HCT116 (cell line): ENCODE measurements at regions not wholly inside any gene's neighbourhood (a gene's known extent, or its start where the extent isn't known, plus 50 kb on each side); places are given as distances from the start of the nearest gene placed in this dataset.

Experiments used
- ATAC-seq: fragments of 200-7000 bp; cut with Tn5 transposase; 2 replicates; pipeline ENCODE4 v1.9.1; 2020; ENCODE audit warnings: mild to moderate bottlenecking, moderate library complexity
- BruUV-seq: library from RNA; stranded (reverse); fragments of 400-500 nt; replicated peaks from 2 replicates; lab custom pipeline; 2021; lab: Mats Ljungman, UMichigan
- CTCF ChIA-PET: fragments of 300-600 bp; sonication (Branson Sonifier 250); formaldehyde crosslinking; loops from one replicate; lab custom pipeline; 2021; ENCODE audit warnings: antibody characterized with exemption; lab: Charles Lee
- POLR2A ChIA-PET: fragments of 300-600, 350-600 bp; sonication (Branson Sonifier 250); formaldehyde crosslinking; loops from one replicate; lab custom pipeline; 2021; ENCODE audit warnings: antibody characterized with exemption; lab: Charles Lee
- RAD21 ChIA-PET, 2 experiments: fragments of 300-600 bp; sonication (Branson Sonifier 250); formaldehyde crosslinking; loops; one replicate each; lab custom pipeline; 2023; ENCODE audit warnings: low total read pairs in 2 of 2; ENCODE audit not compliant: uncharacterized antibody in 2 of 2, unreplicated experiment in 2 of 2, low non-redundant PET in 1 of 2; lab: Charles Lee
- DNase-seq: peaks from one replicate; pipeline ENCODE4 v3.0.0-alpha.2; 2010; ENCODE audit warnings: low read depth, low spot score
- H2AFZ ChIP-seq: fragments of 200-600 bp; shearing (Covaris generic), sonication (generic); 2 replicates; pipeline ENCODE4 v1.6.1; 2017; ENCODE audit warnings: low read depth, mixed run types, mixed read lengths, antibody characterized with exemption, low read length; ENCODE audit not compliant: poor library complexity, severe bottlenecking
- H3K27ac ChIP-seq: 2 replicates; pipeline ENCODE4 v1.5.1; 2012; ENCODE audit warnings: low read depth, low read length
- H3K27me3 ChIP-seq: fragments of 200-600 bp; sonication (generic); 2 replicates; pipeline ENCODE4 v1.6.1; 2016; ENCODE audit warnings: mixed run types, low read length, mixed read lengths; ENCODE audit not compliant: insufficient read depth
- H3K36me3 ChIP-seq, 2 experiments: fragments of 200-500 bp in 1 of 2; fragments of 200-600 bp in 1 of 2; sonication (Bioruptor generic) in 1 of 2; sonication (generic) in 1 of 2; 2 replicates each; pipeline versions ENCODE4 v1.5.1 to v1.6.1; 2014 to 2016; ENCODE audit warnings: low read length in 2 of 2, inconsistent platforms in 1 of 2, mixed read lengths in 1 of 2, mixed run types in 1 of 2; ENCODE audit not compliant: insufficient read depth in 2 of 2, control insufficient read depth in 1 of 2
- H3K4me1 ChIP-seq, 2 experiments: fragments of 200-600 bp in 1 of 2; sonication (generic) in 1 of 2; 2 replicates each; pipeline versions ENCODE4 v1.5.1 to v1.6.1; 2012 to 2017; ENCODE audit warnings: low read length in 2 of 2, inconsistent platforms in 1 of 2, mild to moderate bottlenecking in 1 of 2, mixed read lengths in 1 of 2, mixed run types in 1 of 2, moderate library complexity in 1 of 2; ENCODE audit not compliant: insufficient read depth in 2 of 2, control insufficient read depth in 1 of 2
- H3K4me2 ChIP-seq: fragments of 200-600 bp; sonication (generic); 2 replicates; pipeline ENCODE4 v1.6.1; 2017; ENCODE audit warnings: mixed run types, low read length, mixed read lengths
- H3K4me3 ChIP-seq, 2 experiments: fragments of 200-600 bp in 1 of 2; sonication (generic) in 1 of 2; replicated peaks in 1 of 2; 2 replicates each; pipeline ENCODE4 v1.5.1; 2011 to 2016; ENCODE audit warnings: low read length in 2 of 2, control low read depth in 1 of 2, low read depth in 1 of 2, mild to moderate bottlenecking in 1 of 2, mixed read lengths in 1 of 2, mixed run types in 1 of 2
- H3K79me2 ChIP-seq: fragments of 200-600 bp; sonication (generic); 2 replicates; pipeline ENCODE4 v1.6.1; 2017; ENCODE audit warnings: mild to moderate bottlenecking, mixed run types, low read length, moderate library complexity, mixed read lengths; ENCODE audit not compliant: insufficient read depth
- H3K9ac ChIP-seq: fragments of 200-600 bp; sonication (generic); 2 replicates; pipeline ENCODE4 v1.6.1; 2016; ENCODE audit warnings: low read length, mixed read lengths
- H3K9me2 ChIP-seq: fragments of 200-600 bp; sonication (generic), shearing (Covaris generic); 2 replicates; pipeline ENCODE4 v1.6.1; 2017; ENCODE audit warnings: mixed run types, mild to moderate bottlenecking, moderate library complexity; ENCODE audit not compliant: insufficient read depth
- H3K9me3 ChIP-seq, 2 experiments: fragments of 200-500 bp in 1 of 2; fragments of 200-600 bp in 1 of 2; sonication (Bioruptor generic) in 1 of 2; sonication (generic) in 1 of 2; 2 replicates each; pipeline ENCODE4 v1.6.1; 2014 to 2017; ENCODE audit warnings: low read length in 2 of 2, mixed read lengths in 2 of 2, inconsistent platforms in 1 of 2, low read depth in 1 of 2, mild to moderate bottlenecking in 1 of 2, mixed run types in 1 of 2, moderate library complexity in 1 of 2; ENCODE audit not compliant: control insufficient read depth in 1 of 2, insufficient read depth in 1 of 2
- H4K20me1 ChIP-seq: fragments of 200-600 bp; sonication (generic), shearing (Covaris generic); 2 replicates; pipeline ENCODE4 v1.6.1; 2017; ENCODE audit warnings: mixed run types, mild to moderate bottlenecking, moderate library complexity; ENCODE audit not compliant: insufficient read depth
- ATF3 ChIP-seq: IDR thresholded peaks from 2 replicates; pipeline ENCODE4 v1.6.1; 2012
- CEBPB ChIP-seq: IDR thresholded peaks from 2 replicates; pipeline ENCODE4 v1.6.1; 2012; ENCODE audit warnings: low read depth
- CTCF ChIP-seq, 3 experiments: fragments of 200-600 bp in 1 of 3; sonication (generic) in 1 of 3; IDR thresholded peaks in 2 of 3; conservative IDR thresholded peaks in 1 of 3; 2 replicates each; pipeline ENCODE4 v1.5.1; 2012 to 2017; ENCODE audit warnings: low read depth in 2 of 3, low read length in 2 of 3, antibody characterized with exemption in 1 of 3, borderline replicate concordance in 1 of 3, control low read depth in 1 of 3, mild to moderate bottlenecking in 1 of 3, mixed read lengths in 1 of 3, mixed run types in 1 of 3, moderate library complexity in 1 of 3; ENCODE audit not compliant: insufficient read depth in 1 of 3
- EGR1 ChIP-seq: IDR thresholded peaks from 2 replicates; pipeline ENCODE4 v1.6.1; 2012; ENCODE audit warnings: low read depth
- EZH2 ChIP-seq: fragments of 200-600 bp; sonication (generic); IDR thresholded peaks from 2 replicates; pipeline ENCODE4 v1.6.1; 2017; ENCODE audit warnings: antibody characterized with exemption, mixed run types
- EZH2phosphoT487 ChIP-seq: fragments of 200-600 bp; IDR thresholded peaks from 2 replicates; pipeline ENCODE4 v1.6.1; 2018; ENCODE audit warnings: antibody characterized with exemption, borderline replicate concordance
- FOSL1 ChIP-seq: IDR thresholded peaks from 2 replicates; pipeline ENCODE4 v1.6.1; 2012; ENCODE audit warnings: low read depth
- JUND ChIP-seq: IDR thresholded peaks from 2 replicates; pipeline ENCODE4 v1.6.1; 2012
- MAX ChIP-seq: IDR thresholded peaks from 2 replicates; pipeline ENCODE4 v1.6.1; 2012
- POLR2A ChIP-seq: IDR thresholded peaks from 2 replicates; pipeline ENCODE4 v1.7.0; 2011; ENCODE audit warnings: borderline replicate concordance; ENCODE audit not compliant: insufficient read depth, insufficient read length; ENCODE audit errors: extremely low read depth
- POLR2AphosphoS5 ChIP-seq: IDR thresholded peaks from 2 replicates; pipeline ENCODE4 v1.6.1; 2011; ENCODE audit warnings: mild to moderate bottlenecking, low read depth, low read length, moderate library complexity
- RAD21 ChIP-seq: IDR thresholded peaks from 2 replicates; pipeline ENCODE4 v1.6.1; 2012; ENCODE audit warnings: low read depth, mild to moderate bottlenecking
- REST ChIP-seq: IDR thresholded peaks from 2 replicates; pipeline ENCODE4 v1.6.1; 2012; ENCODE audit warnings: low read depth
- SRF ChIP-seq: IDR thresholded peaks from 2 replicates; pipeline ENCODE4 v1.6.1; 2012; ENCODE audit warnings: low read depth
- TCF7L2 ChIP-seq: IDR thresholded peaks from 2 replicates; pipeline ENCODE4 v1.7.0; 2011; ENCODE audit warnings: borderline replicate concordance, inconsistent platforms; ENCODE audit not compliant: insufficient read depth, insufficient read length; ENCODE audit errors: extremely low read depth
- YY1 ChIP-seq: IDR thresholded peaks from 2 replicates; pipeline ENCODE4 v1.6.1; 2011; ENCODE audit warnings: low read length, low read depth, moderate library complexity, mild to moderate bottlenecking; ENCODE audit not compliant: insufficient replicate concordance; ENCODE audit errors: extremely low read depth
- ZBTB33 ChIP-seq: IDR thresholded peaks from 2 replicates; pipeline ENCODE4 v1.6.1; 2011; ENCODE audit warnings: mild to moderate bottlenecking, low read length, moderate library complexity; ENCODE audit not compliant: insufficient replicate concordance; ENCODE audit errors: extremely low read depth
- ZFX ChIP-seq: fragments of 450-650 bp; IDR thresholded peaks from 2 replicates; pipeline ENCODE4 v1.6.1; 2017
- ZNF274 ChIP-seq: fragments of 200-500 bp; sonication (Bioruptor generic); IDR thresholded peaks from 2 replicates; pipeline ENCODE4 v1.6.1; 2014; ENCODE audit warnings: mild to moderate bottlenecking, low read depth, low read length, inconsistent platforms
- intact Hi-C: fragments of 100-400 bp; cut with micrococcal nuclease; formaldehyde crosslinking; loops from 2 replicates; pipeline ENCODE4 v1.10.0; 2022

- TF ChIP-seq MAX (no peak), ATF3 (no peak), JUND (no peak), FOSL1 (no peak), ZBTB33 (no peak), SRF (no peak), TCF7L2 (no peak), EGR1 (no peak), ZFX (no peak), POLR2AphosphoS5 (no peak)
Measured at GRCh38 chr10:21161090-21161625, 264.0 kb upstream of the NEBL start (continued).

- CTCF ChIA-PET: interaction anchor here (1.5 kb wide), 1 partner anchor 12 kb away, joined by 3 read pairs; no protein-coding TSS in a partner anchor
- TF ChIP-seq RAD21: no peak
- no peak for TF ChIP-seq EZH2
- no peak for TF ChIP-seq POLR2A
- no peak for TF ChIP-seq YY1
- TF ChIP-seq SRF: no peak
- TF ChIP-seq ZNF274: no peak
- TF ChIP-seq CTCF (IDR thresholded peaks at IDR 0.05 in 2 of 3, conservative IDR thresholded peaks at IDR 0.05 in 1 of 3; ENCODE audit: borderline replicate concordance in 1 of 3, insufficient read depth in 1 of 3, low read depth in 2 of 3, low read length in 2 of 3): no peak
- no peak for TF ChIP-seq REST
- TF ChIP-seq FOSL1: no peak
- TF ChIP-seq CEBPB: no peak
- no peak for TF ChIP-seq EZH2phosphoT487
Measured at GRCh38 chr10:21160116-21160515, 263.0 kb upstream of the NEBL start.

More at GRCh38 chr10:21160116-21160515, 263.0 kb upstream of the NEBL start:
- intact Hi-C loops: no loop called here
- no peak overlapping the region for H3K9ac ChIP-seq
- H3K79me2 ChIP-seq: no peaks in the 10 kb centered on the region
- peaks cover 0 to 3% of the 10 kb centered on the region in 2 experiments; a peak in 1 of 4 replicates for H3K4me1 ChIP-seq
- no peaks in the 10 kb centered on the region for H3K27me3 ChIP-seq
- no peaks in the 10 kb centered on the region for H3K9me2 ChIP-seq
- no TSS peak for BruUV-seq
- DNase-seq: no peak
- ChIA-PET POLR2A (no interaction called here), RAD21 (no interaction called here)
- no peaks in the 10 kb centered on the region for H3K9me3 ChIP-seq
- no peak overlapping the region for H2AFZ ChIP-seq
- H3K4me3 ChIP-seq: no peak overlapping the region
- H3K27ac ChIP-seq: no peak overlapping the region
- no peaks in the 10 kb centered on the region for H4K20me1 ChIP-seq
- no peak for ATAC-seq
- H3K36me3 ChIP-seq: no peaks in the 10 kb centered on the region
- no peak overlapping the region for H3K4me2 ChIP-seq
